Central memory CD4-positive, alpha-beta T cell (primary cell): ENCODE measurements at regions not wholly inside any gene's neighbourhood (a gene's known extent, or its start where the extent isn't known, plus 50 kb on each side); places are given as distances from the start of the nearest gene placed in this dataset.
"Not testable (repeated sequence)": the region's sequence is repeated elsewhere in the genome, so short reads cannot be mapped to it uniquely, and the experiment has no call there.

Source experiments
- DNase-seq: peaks from one replicate; pipeline ENCODE4 v3.0.0; 2022

DNA sequence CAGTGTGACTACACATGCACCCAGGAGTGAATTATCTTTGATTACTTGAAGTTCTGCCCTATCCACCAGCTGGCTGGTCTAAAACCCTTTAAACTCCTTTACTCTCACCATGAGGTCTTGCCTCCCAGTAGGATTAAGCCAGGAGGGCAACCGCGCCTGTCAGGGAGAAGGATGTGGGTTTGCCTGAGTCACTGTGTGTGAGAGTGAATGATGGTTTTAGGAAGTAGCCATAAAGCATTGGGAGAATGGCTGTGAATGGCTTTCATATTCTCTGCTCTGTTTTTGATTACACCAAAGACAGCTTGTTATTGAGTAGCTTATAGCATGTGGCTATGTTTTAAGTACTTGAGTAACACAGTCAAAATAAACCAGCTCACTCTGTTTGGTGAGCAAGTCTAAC, 637.7 kb upstream of the TBL1XR1 start:
- no peak for DNase-seq

DNA sequence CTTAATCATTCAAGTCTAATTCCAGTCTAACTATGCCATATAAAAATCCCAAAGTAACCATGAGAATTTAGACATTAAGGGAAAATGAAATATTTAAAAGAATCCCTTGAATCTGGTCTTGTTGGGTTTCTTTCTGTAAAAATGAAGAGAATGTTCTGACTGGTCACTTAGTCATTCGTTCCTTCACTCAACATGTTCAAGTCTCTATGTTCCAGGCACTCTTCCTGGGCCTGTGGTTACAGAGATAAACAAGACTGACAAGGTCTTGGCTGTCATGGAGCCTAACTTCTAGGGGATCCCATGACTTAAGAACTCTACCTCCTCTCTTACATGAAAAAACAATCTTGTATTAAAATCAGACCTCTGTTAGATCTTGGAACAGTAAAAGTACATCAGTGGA, 638.6 kb upstream of the TBL1XR1 start:
- no peak for DNase-seq

DNA sequence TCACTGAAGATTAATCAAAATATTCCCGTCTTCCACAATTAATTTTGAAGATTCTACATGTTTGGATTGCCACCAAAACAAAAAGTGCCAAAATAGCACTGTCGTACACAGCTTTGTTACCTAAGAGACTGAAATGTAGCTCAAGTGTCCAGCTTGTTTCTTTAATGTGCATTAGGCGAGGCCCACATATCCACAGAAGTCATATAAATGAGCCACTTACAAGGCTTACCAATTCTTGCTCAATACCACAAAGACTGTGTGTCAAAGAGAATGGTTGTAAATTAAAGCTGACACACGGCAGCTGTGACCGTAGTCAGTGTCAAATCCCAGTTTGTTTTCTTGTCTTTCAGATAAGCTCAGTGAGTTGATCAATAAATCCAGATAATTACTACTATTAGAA, 639.4 kb upstream of the TBL1XR1 start:
- no peak for DNase-seq

DNA sequence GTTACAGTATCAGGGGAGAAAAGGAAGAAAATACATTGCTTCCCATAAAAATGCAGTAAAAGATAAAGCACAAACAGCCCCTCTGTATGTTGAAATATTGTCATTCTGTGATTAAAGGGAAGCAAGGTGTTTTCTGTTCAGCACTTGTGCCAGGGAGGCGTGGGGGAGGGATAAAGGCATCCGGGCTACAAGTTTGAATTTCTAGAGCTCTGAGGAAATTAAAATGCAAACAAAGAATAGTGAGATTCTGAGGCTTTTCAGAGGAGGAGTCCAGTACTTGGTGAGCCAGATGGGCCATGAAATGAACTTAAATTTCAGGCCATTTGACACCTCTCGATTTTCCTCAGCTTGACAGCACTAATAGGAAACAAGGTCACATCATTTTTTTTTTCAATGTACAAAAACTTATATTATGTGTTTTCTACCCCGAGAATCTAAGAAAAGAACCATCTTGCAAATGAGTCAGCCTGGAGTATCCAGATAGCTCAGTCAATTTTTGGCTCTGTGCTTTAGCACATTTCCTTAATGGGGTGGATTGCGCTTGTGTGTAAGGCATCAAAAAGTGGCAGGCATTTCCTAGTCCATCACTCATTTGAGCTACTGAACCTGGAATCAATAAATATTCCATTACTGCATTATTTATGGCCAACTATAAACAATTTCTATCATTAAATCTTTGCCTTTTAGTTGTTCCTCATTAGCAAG, 640.8 kb upstream of the TBL1XR1 start:
- no peak for DNase-seq

DNA sequence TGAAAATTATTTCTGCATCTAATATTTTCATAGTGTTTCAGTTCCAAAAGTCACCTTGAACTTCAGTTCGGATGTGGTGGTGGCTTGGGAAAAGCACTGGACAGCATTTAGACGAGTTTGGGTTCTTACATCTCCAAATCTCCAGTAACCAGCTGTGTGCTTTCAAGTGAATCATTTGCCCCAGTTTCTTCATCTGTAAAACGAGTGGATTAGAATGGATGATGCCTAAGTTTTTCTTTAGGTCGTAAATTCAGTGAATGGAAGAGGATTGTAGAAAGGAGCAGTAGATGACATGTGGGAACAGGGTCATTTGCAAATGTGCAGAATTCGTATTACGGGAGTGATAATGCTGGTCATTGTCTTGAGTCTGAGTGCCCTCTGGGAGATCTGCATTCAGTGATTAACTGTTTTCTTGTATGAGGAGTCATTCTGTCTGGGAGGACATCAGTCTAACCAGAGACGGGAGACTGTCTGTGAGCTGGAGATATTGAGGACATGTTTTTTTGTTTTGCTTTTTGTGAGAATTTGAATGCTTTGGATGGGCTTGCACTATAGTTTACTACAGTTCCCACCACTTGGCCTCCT, 641.6 kb upstream of the TBL1XR1 start:
- DNase-seq, result no peak

DNA sequence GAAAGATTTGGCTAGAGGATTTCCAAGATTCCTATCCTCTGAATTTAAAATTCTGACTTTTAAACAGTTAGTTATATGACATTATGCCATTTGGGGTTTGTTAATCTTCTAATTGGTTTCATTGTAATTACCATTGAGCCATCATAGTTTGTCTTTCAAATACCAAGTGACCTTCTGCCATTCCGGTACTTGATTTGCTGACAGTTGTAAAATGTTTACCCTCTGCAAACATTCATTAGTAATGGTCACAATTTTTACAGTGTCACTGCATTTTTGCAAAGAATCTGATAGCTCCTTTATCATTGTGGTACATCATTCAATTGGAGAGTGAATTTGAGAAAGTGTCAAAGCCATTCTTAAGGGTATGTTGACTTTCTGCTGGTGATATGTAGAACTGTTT, 645.0 kb upstream of the TBL1XR1 start:
- DNase-seq, result no peak

DNA sequence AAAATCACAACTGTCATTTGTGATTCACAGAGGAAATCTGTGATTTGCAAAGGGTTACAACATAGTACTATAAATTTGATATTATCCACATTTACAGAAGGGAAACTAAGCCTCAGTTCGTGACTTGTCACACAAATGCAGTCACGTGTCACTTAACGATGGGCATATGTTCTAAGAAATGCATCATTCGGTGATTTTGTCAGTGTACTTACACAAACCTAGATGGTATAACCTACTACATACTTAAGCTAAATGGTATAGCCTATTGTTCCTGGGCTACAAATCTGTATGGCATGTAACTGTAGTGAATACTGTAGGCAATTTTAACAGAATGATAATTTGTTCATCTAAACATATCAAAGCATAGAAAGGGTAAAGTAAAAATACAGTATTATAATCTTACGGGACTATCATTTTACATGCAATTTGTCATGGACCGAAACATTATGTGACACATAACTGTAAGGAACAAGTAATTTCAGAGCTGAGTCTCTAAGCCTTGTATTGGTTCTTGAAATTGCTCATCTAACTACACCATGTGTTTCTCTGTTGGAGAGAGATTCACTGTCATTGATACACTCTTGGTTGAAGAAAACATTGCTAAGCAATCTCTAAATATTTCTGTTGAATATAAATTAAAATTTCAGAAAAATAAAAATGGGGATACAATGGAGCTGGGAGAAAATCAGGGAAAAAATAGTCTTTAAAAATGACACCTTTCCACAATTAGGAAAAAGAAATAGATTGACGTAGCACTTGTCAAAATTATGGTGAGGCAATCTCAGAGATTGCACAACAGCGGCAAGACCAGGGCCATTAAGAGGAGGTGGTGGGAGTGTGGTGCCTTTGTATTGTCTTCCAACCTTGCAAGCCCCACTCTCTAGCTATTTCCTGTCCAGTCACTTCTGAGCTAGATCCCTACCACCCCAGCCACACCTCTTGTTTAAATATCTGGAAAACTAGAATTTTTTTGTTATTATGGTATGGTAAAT, 645.8 kb upstream of the TBL1XR1 start:
- DNase-seq, result no peak

DNA sequence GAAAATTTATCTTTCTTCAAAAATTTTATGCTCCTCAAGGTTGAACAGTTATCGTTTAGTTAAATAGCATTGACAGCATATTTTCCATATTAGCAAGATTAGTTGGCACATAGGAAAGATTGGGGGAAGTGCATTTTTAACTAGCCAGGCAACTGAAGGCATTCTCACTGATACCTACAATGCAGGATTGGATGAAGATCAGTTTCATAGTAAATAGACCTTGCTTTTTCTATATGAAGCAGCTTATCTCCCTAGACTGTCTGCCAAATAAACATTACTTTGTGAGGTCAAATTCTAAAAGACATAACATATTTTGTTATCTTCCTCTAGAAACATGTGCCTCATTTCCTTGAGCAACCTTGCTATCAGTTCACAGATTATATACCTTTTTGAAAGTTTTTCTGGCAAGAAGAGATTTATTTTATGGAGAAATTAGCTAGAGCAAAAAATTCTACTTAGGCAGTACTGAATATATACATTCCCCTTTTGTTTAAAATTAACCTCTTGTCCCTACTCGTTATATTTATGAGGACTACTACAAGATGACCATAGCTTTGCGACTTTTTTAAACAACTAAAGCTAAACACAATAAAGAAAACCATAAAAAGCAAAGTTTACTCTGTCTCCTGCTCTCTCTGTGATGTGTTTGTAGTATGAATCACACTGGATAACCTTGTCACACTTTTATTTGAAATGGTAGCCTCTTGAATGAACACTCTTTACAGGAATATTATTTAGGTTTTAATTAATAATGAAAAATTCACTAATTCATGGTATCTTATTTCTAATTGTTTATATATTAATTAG, 654.9 kb upstream of the TBL1XR1 start:
- DNase-seq, result no peak

DNA sequence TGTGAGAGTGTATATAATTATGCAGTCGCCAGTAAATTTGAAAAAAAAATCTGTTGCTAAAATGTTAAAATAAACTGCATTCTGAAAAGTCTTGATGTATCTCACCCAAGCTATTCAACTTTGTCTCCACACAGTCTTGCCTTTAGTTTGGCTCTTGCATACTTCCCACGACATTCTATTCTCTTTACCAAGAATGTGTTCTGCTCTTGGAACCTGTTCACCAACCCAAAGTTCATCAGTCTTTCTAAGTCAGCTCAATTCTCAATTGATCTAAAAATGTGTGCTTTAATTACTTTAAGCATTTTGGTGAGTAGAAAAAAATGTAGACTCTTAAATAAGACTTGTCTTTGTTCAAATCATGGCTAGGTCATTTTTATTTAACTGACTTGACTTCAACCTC, 657.7 kb upstream of the TBL1XR1 start:
- no peak for DNase-seq

DNA sequence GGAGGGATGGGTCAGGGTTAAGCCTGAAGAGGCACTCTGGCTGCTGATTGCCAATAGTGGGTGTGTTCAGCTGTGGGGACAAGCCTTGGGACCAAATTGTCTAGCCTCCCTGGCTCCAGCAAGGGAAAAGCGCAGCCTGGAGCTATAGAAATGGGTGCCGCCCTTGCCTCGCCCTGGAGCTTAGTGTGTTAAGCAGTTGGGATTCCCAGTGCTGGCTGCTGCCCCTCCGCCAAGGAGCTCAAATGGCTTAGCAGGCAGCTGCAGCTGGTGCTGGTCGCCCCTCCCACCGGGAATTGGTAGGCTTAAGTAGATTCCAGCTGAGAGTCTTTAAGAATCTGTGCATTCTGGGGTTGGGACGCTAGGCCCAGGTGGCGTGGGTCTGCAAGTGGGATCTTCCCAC, 662.9 kb upstream of the TBL1XR1 start:
- DNase-seq, result no peak

DNA sequence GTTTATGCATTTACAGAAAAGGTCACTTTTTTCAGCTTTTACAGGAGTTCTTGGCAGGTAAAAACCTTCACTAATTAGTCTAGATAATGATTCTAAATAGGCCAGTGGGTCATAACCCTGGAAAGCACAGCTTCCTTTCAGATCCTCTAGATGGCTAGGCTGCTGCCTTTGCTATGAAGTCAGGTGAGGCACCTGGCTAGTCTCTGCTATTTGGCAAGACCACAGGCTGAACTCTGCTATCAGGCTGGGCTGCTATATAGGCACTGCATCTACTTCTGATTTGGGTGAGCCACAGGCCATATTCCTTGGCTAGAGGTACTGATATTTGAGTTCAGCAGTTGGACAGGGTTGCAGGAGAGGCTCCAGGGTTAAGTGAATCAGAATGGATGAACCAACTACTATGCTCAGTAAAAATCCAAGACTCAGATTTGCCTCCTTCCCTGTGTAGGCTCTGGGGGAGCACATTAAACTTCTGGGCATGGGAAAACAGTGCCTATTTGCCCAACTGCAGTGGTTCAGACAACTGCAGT, 665.7 kb upstream of the TBL1XR1 start:
- DNase-seq, result no peak

DNA sequence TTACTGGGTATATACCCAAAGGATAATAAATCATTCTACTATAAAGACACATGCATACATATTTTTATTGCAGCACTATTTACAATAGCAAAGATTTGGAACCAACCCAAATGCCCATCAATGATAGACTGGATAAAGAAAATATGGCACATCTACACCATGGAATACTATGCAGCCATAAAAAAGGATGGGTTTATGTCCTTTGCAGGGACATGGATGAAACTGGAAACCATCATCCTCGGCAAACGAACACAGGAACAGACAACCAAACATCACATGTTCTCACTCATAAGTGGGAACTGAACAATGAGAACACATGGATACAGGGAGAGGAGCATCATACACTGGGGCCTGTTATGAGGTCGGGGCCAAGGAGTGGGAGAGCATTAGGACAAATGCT, 665.0 kb upstream of the KCNMB2 start:
- DNase-seq, result not testable (repeated sequence)

DNA sequence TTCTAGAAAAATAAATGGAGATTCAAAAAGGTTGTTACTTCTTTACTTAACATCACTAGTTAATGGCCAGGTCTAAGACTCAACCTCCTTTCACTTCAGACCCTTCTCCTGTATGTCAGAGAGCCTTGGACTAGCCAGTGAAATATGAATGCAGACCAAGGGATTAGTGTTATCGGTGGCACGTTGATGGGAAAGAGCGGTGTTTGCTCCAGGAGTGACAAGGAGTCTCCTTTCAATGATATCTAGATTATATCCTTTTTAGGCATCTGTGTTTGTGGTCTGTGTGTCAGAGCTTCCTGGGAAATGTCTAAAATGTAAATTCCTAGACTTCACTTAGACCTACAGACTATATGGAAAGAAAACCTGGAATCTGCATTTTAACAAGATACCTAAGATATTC, 658.0 kb upstream of the KCNMB2 start:
- no peak for DNase-seq

DNA sequence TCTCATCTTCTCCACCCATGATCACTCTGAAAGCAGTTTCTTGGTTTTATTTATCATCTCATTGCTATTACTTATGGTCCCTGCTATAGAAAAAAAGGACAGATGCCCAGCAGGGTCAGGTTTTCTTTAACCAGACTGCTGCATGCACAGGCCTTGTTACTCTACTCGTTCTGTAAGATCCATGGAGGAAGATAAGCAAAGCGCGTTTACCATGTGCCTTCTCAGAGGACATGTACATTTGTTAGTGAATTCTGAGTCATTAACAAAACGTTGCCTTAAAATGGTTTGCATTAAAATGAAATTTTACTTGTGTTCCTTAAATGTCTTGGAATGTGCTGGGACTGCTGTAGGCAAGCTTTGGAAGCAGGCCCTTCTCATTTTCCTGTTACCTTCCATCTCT, 657.3 kb upstream of the KCNMB2 start:
- no peak for DNase-seq

DNA sequence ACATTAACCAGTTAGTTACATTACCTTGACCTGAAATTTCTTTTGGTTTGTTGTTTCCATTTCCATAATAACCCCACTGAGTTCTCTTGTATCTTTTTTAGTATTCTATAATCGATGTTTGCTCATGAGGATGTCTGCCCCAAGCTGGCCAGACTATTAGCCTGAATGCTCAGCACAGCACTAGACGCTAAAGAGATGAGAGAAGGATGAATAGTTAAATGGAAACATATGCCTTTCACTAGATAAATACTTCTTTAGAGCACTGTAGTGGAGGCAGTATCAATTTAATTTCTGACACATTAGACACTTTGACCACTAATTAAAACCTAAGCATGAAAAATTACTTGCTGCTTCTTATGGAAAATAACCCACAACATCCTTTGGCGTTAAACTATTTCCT, 654.9 kb upstream of the KCNMB2 start:
- DNase-seq, result no peak

DNA sequence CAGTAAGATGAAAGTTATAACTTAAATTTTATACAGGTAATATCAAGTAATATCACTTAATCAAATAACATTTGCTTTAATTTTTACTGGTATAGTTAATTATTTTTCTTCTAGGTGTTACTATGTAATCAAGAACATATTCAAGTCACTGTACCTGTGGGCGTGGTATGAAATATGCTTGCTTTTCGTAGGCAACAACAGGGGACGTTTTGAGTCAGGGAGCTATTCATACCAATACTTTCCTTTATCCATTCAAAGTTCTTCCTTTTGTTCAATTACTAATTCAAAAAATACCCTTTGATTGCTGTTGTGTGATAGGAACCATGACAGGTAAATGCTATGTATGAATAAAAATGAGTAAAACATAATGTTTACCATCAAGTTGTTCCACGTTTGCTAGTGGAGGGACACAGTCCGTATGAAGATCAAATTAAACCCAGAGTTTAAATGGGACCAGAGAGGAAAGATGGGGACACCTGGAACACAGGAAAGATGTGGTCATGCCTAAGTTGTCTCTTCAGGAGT, 654.0 kb upstream of the KCNMB2 start:
- no peak for DNase-seq

DNA sequence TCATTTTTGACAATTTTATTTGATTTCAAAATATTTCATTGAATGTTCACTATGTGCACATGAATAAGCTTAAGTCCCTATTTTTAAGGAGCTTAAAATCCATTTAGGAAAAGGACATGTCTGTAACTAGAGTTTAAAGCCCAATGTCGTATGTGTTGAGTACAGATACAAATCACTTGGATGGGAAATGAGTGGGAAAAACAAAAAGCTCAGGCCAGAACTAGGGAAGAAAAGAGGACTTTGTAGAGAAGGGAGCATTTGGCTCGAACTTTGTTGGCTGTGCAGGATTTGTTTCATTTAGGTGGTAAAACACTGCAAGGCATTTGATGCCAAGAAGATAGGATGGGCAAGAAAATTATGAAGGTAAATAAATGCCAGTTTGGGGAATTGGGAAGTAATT, 653.1 kb upstream of the KCNMB2 start:
- DNase-seq, result no peak

DNA sequence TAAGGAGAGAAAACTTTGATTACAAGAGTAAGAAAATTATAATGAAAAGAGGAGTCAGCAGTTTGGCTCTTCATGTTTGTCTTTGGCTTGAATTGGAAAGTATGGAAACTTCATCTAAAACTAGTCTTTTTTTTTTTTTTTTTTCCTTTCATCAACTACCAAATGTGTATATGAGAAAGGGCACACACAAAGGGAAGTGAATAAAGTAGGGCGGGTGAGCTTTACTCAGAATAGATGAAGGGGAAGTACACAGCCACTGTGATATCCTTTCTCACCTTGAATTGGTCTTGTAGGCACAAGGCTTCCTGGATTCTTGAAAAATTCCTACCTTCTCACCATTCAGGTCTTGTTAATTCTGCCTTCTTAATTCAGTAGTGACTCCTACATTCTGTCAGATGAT, 652.3 kb upstream of the KCNMB2 start:
- no peak for DNase-seq

DNA sequence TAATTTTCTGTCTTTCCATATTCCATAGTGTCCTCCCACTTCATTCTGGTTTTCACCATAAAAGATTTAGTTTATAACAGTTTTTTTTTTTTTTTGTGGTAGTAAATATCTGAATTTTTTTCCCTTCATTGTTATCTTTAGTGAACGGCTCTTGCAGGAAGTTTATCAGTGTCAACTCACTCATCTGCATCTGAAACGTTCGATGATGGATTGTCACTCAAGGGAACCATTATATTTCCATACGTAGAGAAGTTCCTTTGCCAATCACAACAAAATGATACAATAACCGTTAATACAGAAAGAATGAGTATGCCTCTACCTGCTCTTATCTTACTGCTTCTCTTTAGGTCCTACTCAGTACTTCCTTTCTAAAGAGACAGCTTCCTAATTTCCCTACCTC, 651.2 kb upstream of the KCNMB2 start:
- no peak for DNase-seq

DNA sequence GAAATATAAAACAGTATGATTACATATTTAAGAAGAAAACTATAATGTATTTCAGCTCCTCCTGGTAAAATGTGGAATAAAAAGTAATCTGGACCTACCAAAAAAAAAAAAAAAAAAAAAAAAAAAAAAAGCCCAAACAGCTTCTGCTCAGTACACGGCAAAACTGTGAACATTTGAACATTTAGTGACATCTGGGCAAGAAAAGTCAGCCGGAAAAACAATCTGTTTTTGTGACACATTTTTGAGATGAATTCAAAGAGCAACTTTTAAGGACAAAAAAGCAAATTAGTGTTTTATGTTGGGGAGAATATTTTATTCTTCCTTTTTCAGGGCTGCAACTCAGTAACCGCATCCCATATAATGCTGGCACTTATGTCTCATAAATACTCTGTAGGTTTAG, 649.7 kb upstream of the KCNMB2 start:
- DNase-seq, result no peak

DNA sequence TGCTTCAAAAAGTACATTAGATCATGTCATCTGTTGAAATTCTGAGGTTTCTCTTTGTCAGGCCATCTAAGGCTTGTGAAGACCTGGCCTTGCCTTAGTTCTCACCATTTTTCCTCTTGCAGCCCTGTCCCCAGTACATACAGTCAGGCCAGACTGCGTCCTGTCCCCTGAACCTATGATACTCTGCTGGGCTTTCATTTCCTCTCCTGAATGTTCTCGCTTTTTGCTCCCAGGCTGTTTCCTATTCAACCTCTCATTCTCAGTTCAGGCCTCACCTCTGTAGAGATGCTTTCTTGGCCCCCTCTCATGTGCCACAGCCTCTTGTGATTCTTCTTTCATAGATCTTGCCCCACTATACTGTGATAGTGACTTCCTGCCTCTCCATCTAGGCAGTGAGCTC, 648.8 kb upstream of the KCNMB2 start:
- DNase-seq, result no peak

DNA sequence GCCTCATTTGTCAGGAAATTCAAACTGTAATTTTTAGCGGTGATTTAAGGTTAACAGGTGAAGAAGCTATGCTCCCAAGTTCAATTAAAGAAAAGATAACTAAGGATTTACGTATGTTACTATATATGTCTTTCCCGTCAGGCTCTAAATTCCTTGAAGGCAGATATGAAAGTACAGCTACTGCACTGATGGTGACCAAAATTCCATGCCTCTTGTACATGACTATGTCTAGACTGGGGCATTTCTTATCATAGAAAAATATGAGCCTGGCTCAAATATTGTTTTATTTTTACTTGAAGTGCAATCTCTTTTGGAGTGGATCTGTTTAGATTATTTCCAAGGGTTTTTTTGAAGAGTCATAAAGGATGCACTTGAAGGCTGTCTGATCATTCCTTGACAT, 647.1 kb upstream of the KCNMB2 start:
- DNase-seq, result no peak
